Stimulated activated CD4-positive, alpha-beta T cell treated with anti-CD3 and anti-CD28 coated beads, Interleukin-15, amount 100 ng/mL, for 1 hour (primary cell): ENCODE measurements at regions not wholly inside any gene's neighbourhood (a gene's known extent, or its start where the extent isn't known, plus 50 kb on each side); places are given as distances from the start of the nearest gene placed in this dataset.

Source experiments
- DNase-seq, 2 donors: peaks; one replicate each; pipeline ENCODE4 v3.0.0-alpha.2; 2020; ENCODE audit warnings: low read depth in 1 of 2, low spot score in 1 of 2

DNA sequence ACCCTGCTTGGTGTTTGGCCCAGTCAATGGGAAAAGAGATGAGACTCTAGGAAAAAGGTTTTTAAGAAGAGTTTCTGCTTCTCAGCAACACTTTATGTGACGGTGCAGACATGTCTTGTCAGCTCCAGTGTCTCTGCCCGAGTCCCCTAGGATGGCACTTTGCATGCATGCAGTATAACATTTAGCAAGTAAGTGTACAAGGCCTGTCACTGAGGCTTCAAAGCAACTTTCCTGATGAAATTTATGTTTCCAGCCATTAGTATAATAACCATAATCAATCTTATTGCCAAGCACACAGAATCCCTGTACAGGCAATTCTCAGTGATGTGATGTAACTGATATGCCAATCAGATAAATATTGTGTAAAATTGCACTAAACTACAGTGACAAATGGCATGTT, 248.1 kb upstream of the PLET1 start:
- no peak for DNase-seq

GRCh38 chr11:112509300-112509699, 248.6 kb upstream of the PLET1 start:
- DNase-seq = no peak

DNA sequence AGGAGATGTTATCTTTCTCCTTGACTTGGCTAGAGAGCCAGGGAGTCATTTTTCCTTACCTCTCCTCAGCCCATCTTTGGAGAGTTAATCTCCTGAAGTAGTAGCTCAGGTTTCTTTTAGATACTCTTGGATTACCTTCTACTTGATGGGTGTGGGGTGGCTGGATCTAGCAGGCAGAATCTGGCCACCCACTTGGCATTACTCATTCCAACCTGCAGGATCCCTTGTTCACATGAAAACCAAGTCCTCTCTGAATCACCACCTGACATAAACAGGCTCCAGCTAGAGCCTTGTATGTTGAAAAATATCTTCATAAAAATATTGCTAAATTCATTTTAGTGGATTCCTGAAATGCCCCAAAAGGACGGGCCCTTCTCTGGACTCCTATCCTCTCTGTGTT, 250.6 kb upstream of the PLET1 start:
- no peak for DNase-seq

DNA sequence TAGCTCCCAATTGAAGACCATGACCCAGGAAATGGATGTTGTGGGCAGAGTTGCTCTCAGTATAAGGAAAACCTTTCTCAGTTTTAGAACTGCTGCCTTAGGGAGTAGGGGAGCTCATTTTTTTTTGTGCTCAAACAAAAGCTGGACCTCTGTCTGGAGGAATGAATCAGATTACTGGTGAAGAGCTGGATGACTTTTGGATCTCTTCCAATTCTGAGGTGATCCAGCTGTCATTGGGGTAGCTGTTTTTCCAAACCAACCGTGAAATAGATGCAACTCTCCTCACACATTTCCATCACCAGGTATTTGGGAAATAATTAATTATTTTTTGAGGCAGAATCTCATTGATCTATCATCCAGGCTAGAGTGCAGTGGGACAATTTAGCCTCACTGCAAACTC, 251.3 kb upstream of the PLET1 start:
- no peak for DNase-seq

GRCh38 chr11:112513417-112513816, 252.8 kb upstream of the PLET1 start:
- DNase-seq = no peak

- no peak for DNase-seq
These were observed 253.5 kb upstream of the PLET1 start for GRCh38 chr11:112514011-112514740.

DNA sequence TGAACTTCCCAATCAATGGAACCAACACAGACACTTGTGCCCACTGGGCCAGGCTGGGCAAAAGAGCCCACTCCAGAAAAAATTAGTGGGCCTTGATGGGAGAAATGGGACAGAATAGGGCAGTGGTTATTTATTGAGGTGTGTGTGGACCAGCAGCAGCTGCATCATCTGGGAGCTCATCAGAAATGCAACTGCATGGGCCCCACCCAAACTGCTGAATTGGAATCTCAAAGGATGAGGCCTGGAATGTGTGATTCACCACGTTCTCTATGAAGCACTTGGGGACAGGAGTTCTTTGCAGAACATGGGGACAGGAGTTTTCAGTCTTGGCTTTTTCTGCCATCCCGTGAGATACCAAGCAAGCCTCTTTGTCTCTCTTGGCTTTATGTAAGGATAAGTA, 255.6 kb upstream of the PLET1 start:
- DNase-seq = no peak

GRCh38 chr11:112516755-112517154, 256.1 kb upstream of the PLET1 start:
- no peak for DNase-seq

GRCh38 chr11:112518371-112518770, 257.7 kb upstream of the PLET1 start:
- no peak for DNase-seq

DNA sequence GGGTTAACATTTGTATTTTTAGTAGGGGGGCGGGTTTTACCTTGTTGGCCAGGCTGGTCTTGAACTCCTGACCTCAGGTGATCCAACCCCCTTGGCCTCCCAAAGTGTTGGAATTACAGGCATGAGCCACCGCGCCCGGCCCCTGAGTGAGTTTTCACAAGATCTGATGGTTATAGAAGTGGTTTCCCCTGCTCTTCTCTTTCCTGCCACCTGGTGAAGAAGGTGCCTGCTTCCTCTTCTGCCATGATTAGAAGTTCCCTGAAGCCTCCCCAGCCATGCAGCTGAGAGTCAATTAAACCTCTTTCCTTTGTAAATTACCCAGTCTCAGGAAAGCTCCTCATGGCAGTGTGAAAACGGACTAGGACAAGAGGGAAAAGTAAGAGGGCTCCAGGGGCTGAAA, 259.1 kb upstream of the PLET1 start:
- no peak for DNase-seq

- no peak for DNase-seq
These were observed 259.7 kb upstream of the PLET1 start for GRCh38 chr11:112520354-112520753.

GRCh38 chr11:112522536-112522935, 261.9 kb upstream of the PLET1 start:
- DNase-seq = no peak

GRCh38 chr11:112523031-112523430, 262.4 kb upstream of the PLET1 start:
- DNase-seq = no peak

DNA sequence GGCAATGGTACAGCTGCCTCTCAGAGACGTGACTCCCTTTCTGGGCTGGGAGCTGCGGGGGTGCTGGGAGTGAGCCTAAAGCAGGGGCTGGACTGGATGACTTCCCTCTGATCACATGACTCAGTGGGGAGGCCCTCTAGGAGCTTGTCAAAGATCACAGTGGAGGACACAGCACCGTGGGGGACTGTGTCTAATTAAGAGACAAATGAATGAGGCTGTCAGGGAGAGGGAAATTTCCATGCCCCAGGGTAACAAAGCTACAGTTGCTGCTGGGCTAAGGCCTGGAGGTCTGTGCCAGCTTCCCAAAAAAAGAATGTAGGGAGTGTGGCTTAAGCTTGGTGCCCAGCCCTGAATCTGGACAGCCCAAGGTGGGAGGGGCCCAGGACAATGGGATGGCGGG, 262.8 kb upstream of the PLET1 start:
- no peak for DNase-seq

DNA sequence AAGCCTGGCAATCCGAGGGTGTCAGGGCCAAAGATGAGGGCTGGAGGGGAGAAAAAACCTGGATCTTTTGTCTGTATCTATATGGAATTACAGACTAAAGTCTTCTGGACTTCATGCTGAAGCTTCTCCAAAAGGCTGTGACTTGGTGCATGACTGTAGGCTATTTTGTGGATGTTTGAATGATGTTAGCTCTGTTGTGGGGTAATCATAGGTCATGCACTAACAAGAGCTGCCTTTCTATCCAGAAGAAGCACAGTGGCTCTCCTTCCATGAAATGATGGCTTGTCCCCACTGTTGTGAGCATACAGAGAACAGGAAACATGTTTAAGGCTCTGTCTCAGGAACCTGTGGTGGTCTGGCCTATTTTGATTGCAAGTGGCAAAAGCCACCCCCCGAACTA, 263.3 kb upstream of the PLET1 start:
- DNase-seq = no peak

DNA sequence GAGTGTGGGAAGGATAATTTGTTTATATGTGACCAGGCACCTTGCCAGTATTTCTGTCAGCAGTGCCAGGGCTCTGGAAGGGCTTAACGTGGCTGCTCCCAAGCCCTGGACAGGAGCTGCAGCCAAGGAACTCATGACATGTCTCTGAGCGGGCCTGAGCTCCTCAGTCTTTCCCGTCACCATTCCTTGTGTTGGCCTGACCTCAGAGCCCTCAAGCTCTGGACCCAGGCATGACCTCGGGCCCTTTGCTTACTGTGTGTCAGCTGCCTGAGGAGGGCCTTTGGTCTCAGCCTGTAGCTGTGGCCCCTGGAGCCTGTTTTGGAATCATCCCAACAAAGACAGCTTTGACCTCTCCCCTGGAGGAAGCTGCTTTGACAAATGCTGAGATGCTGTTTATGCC, 264.1 kb upstream of the PLET1 start:
- no peak for DNase-seq

DNA sequence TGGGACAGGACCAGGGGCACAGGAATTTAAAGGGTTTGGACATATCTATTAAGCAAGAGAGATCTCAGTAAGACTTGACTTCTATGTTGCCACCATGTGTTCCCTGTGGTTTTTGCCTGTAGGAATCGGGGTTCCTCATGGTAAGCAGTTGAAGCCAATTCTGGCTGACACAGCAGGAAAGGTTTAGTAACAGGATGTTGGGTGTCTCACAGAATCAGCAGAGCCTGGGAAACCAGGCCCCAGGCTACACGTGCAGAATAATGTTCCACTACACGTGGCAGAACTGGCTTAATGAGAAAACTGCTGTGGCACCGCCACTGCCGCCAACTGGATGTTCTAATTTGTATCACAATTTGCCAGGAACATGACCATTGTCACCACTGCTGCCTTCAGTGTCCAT, 264.6 kb upstream of the PLET1 start:
- DNase-seq = no peak

GRCh38 chr11:112525844-112526590, 265.4 kb upstream of the PLET1 start:
- no peak for DNase-seq

DNA sequence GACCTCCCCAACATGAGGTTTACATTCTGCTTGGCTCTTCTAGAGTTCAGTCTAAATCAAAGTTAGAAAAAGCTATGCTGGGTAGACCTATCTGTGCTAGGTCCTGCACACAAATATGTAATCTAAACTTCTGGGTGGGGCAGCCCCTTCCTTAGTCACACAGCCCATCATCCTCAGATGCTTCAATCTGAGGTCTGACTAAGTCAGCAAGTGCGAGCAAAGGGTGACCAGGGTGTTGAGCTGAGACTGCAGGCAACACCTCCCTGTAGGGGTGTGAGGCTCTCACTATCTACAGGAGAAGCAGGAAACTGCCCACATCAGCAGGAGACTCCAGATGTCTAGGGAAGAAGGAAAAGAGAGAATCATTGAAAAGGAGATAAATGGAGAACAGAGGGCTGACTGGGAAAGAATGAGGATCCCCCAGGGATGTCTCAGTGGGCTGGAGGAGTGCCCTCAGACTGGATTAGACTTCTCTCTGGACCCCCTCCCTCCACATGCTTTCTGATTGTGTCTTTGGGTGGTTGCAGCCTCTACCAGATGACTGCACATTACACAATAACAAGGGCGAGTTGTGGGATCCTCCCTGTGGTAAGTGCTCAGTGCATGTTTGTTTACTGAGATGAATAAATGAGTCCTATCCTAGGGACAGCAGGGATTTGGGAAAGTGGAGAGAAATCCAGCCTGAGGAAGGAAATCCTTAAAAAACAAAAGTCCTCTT, 266.2 kb upstream of the PLET1 start:
- no peak for DNase-seq

DNA sequence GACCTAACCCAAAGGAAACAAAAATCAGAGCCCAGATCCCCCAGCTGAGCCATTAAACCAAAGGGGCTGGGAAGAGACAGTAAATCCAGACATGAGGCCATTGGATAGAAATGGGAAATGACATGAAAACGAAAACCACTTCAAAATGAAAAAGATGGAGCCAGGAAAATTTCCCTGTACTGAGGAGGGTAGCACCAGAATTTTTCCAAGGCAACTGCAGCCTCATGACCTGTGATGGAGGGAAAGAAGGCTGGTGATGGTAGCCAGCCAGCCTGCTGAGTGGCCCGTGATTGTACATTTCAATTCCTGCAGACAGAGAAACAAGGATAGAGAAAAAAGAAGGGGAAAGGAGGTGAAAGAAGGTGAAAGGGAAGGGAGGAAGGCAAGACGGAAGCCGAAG, 268.4 kb upstream of the PLET1 start:
- DNase-seq = no peak

DNA sequence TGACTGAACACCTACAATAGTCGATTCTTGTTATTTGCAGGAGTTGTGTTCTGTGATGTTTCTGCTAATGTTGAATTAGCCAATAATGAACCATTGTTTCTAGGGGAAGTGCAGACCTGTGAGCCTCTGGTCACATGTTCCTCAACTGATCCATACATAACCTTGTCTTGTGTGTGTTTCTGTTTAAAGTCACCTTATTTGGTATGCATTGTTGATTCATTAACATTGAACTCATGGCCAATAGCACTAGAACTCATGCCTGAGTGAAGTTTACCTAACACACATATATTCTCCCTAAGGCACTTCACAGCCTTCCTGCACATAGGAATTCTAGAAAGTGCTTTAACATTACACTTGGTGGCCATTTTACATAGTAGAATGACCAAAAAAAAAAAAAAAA, 271.8 kb upstream of the PLET1 start:
- DNase-seq = no peak

- no peak for DNase-seq
These were observed 273.0 kb upstream of the PLET1 start for GRCh38 chr11:112533682-112534081.
